ENCODE measurements at regions not wholly inside any gene's neighbourhood (a gene's known extent, or its start where the extent isn't known, plus 50 kb on each side); places are given as distances from the start of the nearest gene placed in this dataset.
"Not testable (repeated sequence)": the region's sequence is repeated elsewhere in the genome, so short reads cannot be mapped to it uniquely, and the experiment has no call there.

DNA sequence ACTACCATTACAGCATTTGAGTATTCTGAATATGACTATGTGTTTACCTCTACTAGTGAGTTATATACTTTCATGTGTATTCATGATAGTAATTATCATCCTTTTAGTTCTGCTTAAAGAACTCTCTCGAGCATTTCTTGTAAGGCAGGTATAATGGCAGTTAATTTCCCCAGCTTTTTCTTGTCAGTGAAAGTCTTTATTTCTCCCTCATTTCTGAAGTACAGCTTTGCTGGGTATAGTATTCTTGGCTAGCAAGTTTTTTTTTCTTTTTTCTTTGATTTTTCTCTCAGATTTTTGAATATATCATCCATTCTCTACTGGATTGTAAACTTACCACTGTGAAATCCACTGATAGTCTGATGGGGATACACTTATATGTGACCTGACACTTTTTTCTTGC is 165.9 kb upstream of the ARHGAP5 start:
- DNase-seq, result no peak

DNA sequence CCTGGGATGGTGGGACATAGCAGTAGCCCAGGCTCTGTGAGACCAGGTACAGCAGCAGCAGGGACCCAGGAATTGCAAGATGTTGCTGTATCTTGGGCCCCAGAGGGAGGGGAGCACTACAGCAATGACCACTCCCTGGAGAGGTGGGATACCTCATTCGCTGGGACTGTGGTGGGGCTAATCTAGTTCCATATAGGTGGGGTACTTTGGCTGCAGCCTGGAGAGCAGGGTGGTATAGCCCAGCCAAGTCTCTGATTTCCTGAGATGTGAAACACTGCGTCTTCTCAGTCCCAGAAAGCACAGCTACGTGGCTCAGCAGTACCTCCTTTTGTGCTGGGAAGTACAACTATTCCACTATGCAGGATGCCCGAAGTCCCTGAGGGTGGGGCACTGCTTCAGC is 163.7 kb upstream of the ARHGAP5 start:
- DNase-seq, result no peak

DNA sequence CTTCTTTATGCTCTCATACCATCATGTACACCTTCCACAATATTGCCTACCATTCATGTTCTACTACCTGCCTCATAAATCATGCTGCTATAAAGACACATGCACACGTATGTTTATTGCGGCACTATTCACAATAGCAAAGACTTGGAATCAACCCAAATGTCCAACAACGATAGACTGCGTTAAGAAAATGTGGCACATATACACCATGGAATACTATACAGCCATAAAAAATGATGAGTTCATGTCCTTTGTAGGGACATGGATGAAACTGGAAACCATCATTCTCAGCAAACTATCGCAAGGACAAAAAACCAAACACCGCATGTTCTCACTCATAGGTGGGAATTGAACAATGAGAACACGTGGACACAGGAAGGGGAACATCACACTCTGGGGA is 158.8 kb upstream of the ARHGAP5 start:
- not testable (repeated sequence) for DNase-seq

DNA sequence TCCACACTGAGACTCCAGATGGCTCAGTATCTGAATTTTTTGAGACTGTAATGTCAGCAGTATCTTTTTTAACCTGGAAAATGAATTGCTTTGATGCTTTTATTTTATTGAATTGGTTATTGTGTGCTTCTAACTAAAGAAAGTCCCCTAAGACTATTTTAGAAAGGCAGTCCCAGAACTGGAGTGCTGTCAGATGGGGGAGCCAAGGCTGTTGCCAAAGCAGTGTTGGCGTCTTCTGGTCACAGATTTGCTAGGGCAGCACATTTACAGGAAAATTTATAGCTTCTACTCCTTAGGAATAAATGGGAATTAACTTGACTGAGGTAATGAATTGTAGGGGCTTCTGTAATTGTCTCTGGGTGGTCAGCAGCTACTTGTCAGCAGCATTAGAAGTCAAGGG is 157.1 kb upstream of the ARHGAP5 start:
- DNase-seq, result no peak

- no peak for DNase-seq
Observed at GRCh38 chr14:31920989-31921650, 156.0 kb upstream of the ARHGAP5 start.

DNA sequence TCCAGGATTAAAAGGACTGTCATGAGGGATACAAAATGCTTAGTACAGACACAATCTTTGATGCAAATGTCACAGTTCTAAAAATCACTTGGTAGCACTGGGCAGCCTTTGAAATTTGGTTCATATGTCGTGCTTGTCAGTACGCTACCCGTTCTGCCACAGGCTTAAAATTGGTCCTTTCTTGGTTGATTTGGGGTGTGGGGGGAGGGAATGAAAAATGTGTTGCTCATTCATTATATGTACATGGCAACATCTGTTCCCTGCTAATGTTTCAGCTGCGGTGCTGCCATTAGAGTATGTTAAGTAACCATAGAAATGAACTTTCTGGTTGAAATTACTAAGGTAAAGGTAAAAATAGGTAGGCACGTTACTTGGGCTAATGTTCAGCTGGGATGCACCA is 155.4 kb upstream of the ARHGAP5 start:
- DNase-seq, result no peak

- DNase-seq, result no peak
Observed at GRCh38 chr14:31926123-31926522, 151.0 kb upstream of the ARHGAP5 start.

DNA sequence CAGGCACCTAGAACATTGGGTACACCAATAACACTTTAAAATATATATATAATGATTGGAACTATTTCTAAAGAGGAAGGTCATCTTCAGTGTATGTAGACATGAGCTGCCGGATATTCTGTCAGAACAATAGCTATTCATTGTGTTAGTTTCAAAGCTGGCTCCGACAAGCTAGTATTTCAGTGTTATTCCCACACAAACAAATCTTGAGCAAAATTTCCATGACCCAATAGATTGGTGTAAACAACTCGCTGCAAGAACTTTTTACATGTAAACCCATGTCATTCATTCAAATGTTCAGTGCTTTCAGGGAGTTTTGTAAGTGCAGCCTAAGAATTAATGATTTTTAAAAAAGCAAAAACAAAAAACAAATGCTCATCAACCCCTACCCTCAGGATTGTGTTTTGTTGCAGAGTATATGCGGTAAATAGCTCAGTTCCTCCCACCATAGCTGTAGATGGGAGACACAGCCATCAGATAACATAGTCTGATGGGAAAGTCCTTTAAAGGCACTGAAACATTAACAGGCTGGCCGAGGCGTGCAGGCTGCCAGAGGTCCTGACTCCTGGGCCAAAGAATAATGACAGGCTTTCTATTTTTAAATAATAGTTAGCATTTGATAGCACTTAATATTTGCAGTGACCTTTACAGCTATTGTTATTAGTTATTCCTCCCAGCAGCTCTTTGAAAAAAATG is 150.3 kb upstream of the ARHGAP5 start:
- DNase-seq, result no peak

DNA sequence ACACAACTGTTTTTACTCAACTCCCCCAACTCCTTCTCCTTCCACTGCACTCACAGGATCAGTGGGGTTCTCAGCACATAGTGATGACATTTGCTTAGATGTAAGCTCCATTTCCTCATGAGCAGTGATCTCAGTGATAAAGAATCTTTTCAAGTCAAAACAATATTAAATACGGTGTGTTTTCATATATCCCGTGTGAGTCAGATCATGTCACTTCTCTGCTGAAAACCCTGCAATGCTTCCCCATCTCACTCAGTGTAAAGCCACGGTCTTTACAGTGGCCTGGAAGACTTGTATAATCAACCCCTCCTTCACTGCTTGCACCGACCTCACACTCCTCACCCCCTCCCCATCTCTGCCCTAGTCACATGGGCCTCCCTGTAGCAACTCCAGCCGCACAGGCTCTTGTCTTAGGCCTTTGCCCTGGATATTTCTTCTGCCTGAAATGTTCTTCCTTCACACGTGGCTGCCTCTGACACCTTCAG is 149.7 kb upstream of the ARHGAP5 start:
- peak in 5 of 56 donors; percentile 3 to 23 (median 12) for DNase-seq

DNA sequence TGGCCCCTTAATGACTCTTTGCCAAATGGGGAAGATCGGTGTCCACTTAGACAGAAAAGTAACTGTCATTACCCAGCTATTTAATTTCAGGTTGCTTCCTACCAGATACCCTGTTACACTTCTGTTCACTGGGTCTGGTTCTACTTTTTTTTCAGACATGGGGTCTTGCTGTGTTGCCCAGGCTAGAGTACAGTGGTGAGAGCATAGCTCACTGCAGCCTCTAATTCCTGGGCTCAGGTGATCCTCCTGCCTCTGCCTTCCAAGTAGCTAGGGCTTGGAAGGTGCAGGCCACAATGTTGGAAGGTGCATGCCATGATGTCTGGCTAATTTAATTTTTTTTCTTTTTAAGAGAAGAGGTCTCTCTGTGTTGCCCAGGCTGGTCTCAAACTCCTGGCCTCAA is 147.0 kb upstream of the ARHGAP5 start:
- no peak for DNase-seq

- DNase-seq, result no peak
Observed at GRCh38 chr14:31930493-31931240, 146.4 kb upstream of the ARHGAP5 start.

- DNase-seq, result no peak
Observed at GRCh38 chr14:31932675-31933074, 144.4 kb upstream of the ARHGAP5 start.

DNA sequence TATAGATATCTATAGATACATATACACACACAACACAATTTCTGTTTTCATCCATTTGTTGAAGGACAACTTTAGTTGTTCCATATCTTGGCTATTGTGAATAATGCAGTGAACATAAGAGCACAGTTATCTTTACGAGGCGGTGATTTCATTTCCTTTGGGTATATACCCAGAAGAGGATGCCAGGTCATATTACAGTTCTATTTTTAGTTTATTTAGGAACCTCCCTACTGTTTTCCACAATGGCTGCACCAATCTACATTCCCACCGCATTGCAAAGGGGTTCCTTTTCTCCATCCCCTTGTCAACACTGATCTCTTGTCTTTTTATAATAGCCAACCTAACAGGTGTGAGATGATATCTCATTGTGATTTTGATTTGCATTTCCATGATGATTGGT is 143.4 kb upstream of the ARHGAP5 start:
- DNase-seq, result no peak

- DNase-seq, result peak in 5 of 56 donors; percentile 2 to 29 (median 3)
Observed at GRCh38 chr14:31934767-31935266, 142.3 kb upstream of the ARHGAP5 start.

GRCh38 chr14:31935391-31935790 is 141.7 kb upstream of the ARHGAP5 start:
- no peak for DNase-seq

DNA sequence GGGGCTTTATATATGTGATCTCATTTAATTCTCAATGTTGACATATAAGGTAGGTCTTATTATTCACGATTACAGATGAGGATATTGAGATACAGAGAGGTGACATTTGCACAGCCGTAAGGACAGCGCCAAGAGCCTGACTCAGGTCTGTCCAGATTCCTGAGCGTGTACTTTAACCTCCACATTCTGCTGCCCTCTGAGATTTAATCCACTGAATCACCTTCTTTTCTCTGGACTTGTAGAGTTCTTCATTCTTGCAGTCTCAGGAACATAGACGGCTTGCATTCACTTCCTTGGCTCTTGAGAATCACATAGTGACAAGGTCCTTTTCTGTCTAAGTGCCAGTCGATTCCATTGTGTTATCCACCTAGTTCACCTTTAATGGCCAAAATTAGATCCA is 141.0 kb upstream of the ARHGAP5 start:
- no peak for DNase-seq

DNA sequence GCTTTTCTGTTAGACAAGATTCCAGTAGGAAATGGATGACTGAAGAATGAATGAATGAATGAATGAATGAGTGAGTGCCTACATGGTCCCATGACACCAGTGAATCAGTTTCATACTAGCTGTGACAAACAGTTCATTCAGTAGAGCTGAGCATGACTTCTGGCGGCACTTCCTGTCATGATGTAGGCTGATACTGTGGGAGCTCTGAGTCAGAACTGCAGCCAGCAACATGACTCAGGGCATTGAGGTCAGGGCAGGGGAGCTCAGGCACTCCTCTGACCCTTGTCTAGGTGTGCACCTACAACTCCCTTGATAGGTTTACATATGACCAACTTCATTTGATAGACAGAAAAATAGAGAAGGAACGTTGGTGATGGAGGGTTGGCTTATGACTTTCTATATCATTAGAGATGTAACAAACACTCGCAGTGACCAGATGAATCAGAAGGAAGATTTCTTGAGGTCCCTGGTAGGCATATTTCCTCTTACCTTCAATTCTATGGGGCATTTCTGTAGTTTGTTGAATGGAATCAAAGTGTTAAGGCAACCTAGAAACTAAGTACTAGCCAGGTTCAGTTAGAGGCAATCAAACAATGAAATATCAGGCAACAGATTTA is 139.3 kb upstream of the ARHGAP5 start:
- peak in 22 of 56 donors; percentile 7 to 57 (median 24) for DNase-seq

GRCh38 chr14:31939934-31940333 is 137.2 kb upstream of the ARHGAP5 start:
- no peak for DNase-seq

GRCh38 chr14:31941487-31941886 is 135.6 kb upstream of the ARHGAP5 start:
- no peak for DNase-seq

GRCh38 chr14:31942166-31942841 is 134.8 kb upstream of the ARHGAP5 start:
- no peak for DNase-seq

- DNase-seq, result no peak
Observed at GRCh38 chr14:31943217-31943799, 133.8 kb upstream of the ARHGAP5 start.

Data from amygdala (tissue), 56 donors.